Epithelial cell of esophagus (primary cell): ENCODE measurements at regions not wholly inside any gene's neighbourhood (a gene's known extent, or its start where the extent isn't known, plus 50 kb on each side); places are given as distances from the start of the nearest gene placed in this dataset.

Source experiments
- DNase-seq: peaks from one replicate; pipeline ENCODE4 v3.0.0; 2010; ENCODE audit warnings: low read depth
- H3K4me3 ChIP-seq: 2 replicates; pipeline ENCODE4 v1.5.1; 2011; ENCODE audit warnings: mild to moderate bottlenecking, low read length, control low read depth
- CTCF ChIP-seq: IDR thresholded peaks from 2 replicates; pipeline ENCODE4 v1.5.1; 2011; ENCODE audit warnings: low read depth, mild to moderate bottlenecking, low read length, control low read depth, inconsistent platforms; ENCODE audit not compliant: insufficient read depth; ENCODE audit errors: missing control alignments

GRCh38 chr13:105774739-105775460, 760.6 kb downstream of the EFNB2 start:
- no peak for TF ChIP-seq CTCF
- no peak overlapping the region for H3K4me3 ChIP-seq
- peak; percentile 24 for DNase-seq

GRCh38 chr13:105773863-105774538, 761.5 kb downstream of the EFNB2 start:
- no peak for TF ChIP-seq CTCF

GRCh38 chr13:105773241-105773640, 762.2 kb downstream of the EFNB2 start:
- no peak for TF ChIP-seq CTCF
- H3K4me3 ChIP-seq: no peak overlapping the region
- no peak for DNase-seq

More at GRCh38 chr13:105773863-105774538, 761.5 kb downstream of the EFNB2 start:
- peak; percentile 82 for DNase-seq
- H3K4me3 ChIP-seq: no peak overlapping the region

- no peak for DNase-seq
- no peak overlapping the region for H3K4me3 ChIP-seq
- TF ChIP-seq CTCF: no peak
Measured at GRCh38 chr13:105764486-105764885, 771.0 kb downstream of the EFNB2 start.

- DNase-seq: peak; percentile 67
- H3K4me3 ChIP-seq: no peak overlapping the region
- TF ChIP-seq CTCF: no peak
Measured at GRCh38 chr13:105763851-105764250, 771.6 kb downstream of the EFNB2 start.

- no peak for DNase-seq
- no peak overlapping the region for H3K4me3 ChIP-seq
- TF ChIP-seq CTCF: no peak
Measured at GRCh38 chr13:105762096-105762495, 773.4 kb downstream of the EFNB2 start.
